A549 (cell line): ENCODE measurements at regions not wholly inside any gene's neighbourhood (a gene's known extent, or its start where the extent isn't known, plus 50 kb on each side); places are given as distances from the start of the nearest gene placed in this dataset.

ENCODE experiments used
- MAZ ChIP-seq: fragments of 150-350 bp; IDR thresholded peaks from 2 replicates; pipeline ENCODE4 v1.6.1; 2014; ENCODE audit warnings: antibody characterized with exemption, low read depth, low read length, borderline replicate concordance
- POLR2A ChIP-seq: IDR thresholded peaks from 2 replicates; pipeline ENCODE4 v1.6.1; 2012; ENCODE audit warnings: mild to moderate bottlenecking, low read length

DNA sequence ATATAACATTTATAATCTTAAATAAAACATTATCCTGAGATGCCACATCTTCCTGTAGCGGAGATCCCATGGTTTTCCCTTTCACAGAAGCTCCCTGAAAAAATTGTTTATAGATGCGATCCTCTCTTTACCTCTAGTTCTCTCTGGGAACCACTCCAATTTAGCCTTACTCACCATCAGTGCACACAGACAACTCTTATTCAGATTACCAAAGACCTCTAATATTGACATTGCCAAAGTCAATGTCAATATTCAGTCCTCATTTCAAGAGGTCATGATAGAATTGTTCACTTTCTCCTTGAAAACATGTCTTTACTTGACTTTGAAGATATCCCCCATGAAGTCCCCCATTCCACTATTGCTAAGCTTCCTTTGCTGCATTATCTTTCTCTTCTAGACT lies 248.8 kb downstream of the CTH start:
- no peak for TF ChIP-seq MAZ
- no peak for TF ChIP-seq POLR2A
